ENCODE measurements at regions not wholly inside any gene's neighbourhood (a gene's known extent, or its start where the extent isn't known, plus 50 kb on each side); places are given as distances from the start of the nearest gene placed in this dataset.
"Not testable (repeated sequence)": the region's sequence is repeated elsewhere in the genome, so short reads cannot be mapped to it uniquely, and the experiment has no call there.

DNA sequence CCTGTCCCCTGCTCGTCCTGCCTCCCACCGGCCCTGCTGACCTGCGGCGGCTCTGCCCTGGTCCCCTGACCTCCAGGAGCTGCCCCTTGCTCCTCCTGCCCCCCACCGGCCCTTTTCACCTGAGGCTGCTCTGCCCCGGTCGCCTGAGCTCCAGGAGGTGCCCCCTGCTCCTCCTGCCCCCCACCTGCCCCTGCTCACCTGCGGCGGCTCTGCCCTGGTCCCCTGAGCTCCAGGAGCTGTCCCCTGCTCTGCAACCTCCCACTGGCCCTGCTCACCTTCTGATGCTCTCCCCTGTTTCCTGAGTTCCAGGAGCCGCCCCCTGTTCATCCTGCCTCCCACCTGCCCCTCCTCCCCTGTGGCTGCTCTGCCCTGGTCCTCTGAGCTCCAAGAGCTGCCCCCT is 101.3 kb downstream of the TMEM121 start:
- ATAC-seq, result no peak
- TF ChIP-seq BACH2 (CRISPR knock-in tag; IDR thresholded peaks at IDR 0.05; ENCODE audit: borderline replicate concordance) (no peak), OSR1 (CRISPR knock-in tag; IDR thresholded peaks at IDR 0.05) (no peak), ZNF565 (CRISPR knock-in tag; conservative IDR thresholded peaks at IDR 0.05; ENCODE audit: low read depth) (no peak)

DNA sequence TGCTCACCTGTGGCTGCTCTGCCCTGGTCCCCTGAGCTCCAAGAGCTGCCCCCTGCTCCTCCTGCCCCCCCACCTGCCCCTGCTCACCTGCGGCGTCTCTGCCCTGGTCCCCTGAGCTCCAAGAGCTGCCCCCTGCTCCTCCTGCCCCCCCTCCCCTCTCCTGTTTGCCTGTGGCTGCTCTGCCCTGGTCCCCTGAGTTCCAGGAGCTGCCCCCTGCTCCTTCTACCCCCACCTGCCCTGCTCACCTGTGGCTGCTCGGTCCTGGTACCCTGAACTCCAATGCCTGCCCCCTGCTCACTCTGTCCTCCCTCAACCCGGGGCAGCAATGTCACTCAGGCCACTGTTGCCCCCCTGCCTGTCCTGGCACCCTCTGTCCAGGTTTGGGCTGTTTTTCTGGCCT is 101.7 kb downstream of the TMEM121 start:
- ATAC-seq, result not testable (repeated sequence)

GRCh38 chr14:105628531-105629067 is 102.2 kb downstream of the TMEM121 start:
- peak; percentile 43; the same call in 2 of the 3 replicates for ATAC-seq

GRCh38 chr14:105629091-105629885 is 102.9 kb downstream of the TMEM121 start:
- ATAC-seq, result peak; percentile 19; the same call in 2 of the 3 replicates

DNA sequence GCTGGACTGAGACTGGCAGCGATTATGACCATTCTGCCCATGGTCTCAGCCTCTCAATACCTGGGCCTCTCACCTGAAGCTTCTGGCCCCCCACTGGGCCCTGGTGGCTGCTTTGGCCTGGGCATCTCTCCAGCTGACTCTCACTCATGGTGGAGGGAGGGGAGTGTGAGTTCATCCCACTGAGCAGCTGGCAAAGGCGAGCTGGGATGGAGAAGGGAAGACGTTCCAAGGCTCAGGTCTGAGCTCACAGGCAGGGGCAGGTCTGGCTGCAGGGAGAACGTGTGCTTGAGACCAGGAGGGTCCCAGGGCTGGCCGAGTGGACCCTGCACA is 103.5 kb downstream of the TMEM121 start:
- ATAC-seq, result no peak
- TF ChIP-seq BACH2 (CRISPR knock-in tag; IDR thresholded peaks at IDR 0.05; ENCODE audit: borderline replicate concordance) (no peak), PATZ1 (CRISPR knock-in tag; IDR thresholded peaks at IDR 0.05; ENCODE audit: borderline replicate concordance) (no peak), ZFP30 (CRISPR knock-in tag; IDR thresholded peaks at IDR 0.05) (no peak), ZNF8 (CRISPR knock-in tag; IDR thresholded peaks at IDR 0.05) (no peak), TOX (CRISPR knock-in tag; IDR thresholded peaks at IDR 0.05; ENCODE audit: borderline replicate concordance) (no peak), CSRNP3 (CRISPR knock-in tag; IDR thresholded peaks at IDR 0.05) (no peak), ZNF70 (CRISPR knock-in tag; IDR thresholded peaks at IDR 0.05) (no peak)

GRCh38 chr14:105630293-105630934 is 104.0 kb downstream of the TMEM121 start:
- ATAC-seq, result not testable (repeated sequence)

- ATAC-seq, result not testable (repeated sequence)
Observed at GRCh38 chr14:105630935-105631779, 104.8 kb downstream of the TMEM121 start.

GRCh38 chr14:105632010-105632409 is 105.6 kb downstream of the TMEM121 start:
- ATAC-seq, result no peak
- no peak for TF ChIP-seq ZNF70 (CRISPR knock-in tag; IDR thresholded peaks at IDR 0.05)
- TF ChIP-seq ISL1 (CRISPR knock-in tag; IDR thresholded peaks at IDR 0.05), result no peak
- TF ChIP-seq ARNTL (CRISPR knock-in tag; IDR thresholded peaks at IDR 0.05; ENCODE audit: borderline replicate concordance, low read depth), result no peak
- TF ChIP-seq, protein P1, sequence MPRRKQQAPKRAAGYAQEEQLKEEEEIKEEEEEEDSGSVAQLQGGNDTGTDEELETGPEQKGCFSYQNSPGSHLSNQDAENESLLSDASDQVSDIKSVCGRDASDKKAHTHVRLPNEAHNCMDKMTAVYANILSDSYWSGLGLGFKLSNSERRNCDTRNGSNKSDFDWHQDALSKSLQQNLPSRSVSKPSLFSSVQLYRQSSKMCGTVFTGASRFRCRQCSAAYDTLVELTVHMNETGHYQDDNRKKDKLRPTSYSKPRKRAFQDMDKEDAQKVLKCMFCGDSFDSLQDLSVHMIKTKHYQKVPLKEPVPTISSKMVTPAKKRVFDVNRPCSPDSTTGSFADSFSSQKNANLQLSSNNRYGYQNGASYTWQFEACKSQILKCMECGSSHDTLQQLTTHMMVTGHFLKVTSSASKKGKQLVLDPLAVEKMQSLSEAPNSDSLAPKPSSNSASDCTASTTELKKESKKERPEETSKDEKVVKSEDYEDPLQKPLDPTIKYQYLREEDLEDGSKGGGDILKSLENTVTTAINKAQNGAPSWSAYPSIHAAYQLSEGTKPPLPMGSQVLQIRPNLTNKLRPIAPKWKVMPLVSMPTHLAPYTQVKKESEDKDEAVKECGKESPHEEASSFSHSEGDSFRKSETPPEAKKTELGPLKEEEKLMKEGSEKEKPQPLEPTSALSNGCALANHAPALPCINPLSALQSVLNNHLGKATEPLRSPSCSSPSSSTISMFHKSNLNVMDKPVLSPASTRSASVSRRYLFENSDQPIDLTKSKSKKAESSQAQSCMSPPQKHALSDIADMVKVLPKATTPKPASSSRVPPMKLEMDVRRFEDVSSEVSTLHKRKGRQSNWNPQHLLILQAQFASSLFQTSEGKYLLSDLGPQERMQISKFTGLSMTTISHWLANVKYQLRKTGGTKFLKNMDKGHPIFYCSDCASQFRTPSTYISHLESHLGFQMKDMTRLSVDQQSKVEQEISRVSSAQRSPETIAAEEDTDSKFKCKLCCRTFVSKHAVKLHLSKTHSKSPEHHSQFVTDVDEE (CRISPR knock-in tag; IDR thresholded peaks at IDR 0.05), result no peak
- no peak for TF ChIP-seq ZC3H10 (CRISPR knock-in tag; IDR thresholded peaks at IDR 0.05)
- no peak for TF ChIP-seq ZNF565 (CRISPR knock-in tag; conservative IDR thresholded peaks at IDR 0.05; ENCODE audit: low read depth)
- no peak for TF ChIP-seq ZFP3 (CRISPR knock-in tag; IDR thresholded peaks at IDR 0.05)
- TF ChIP-seq CSDC2 (CRISPR knock-in tag; IDR thresholded peaks at IDR 0.05), result no peak
- no peak for TF ChIP-seq SNAI2 (CRISPR knock-in tag; IDR thresholded peaks at IDR 0.05)
- no peak for TF ChIP-seq CREB5 (CRISPR knock-in tag; IDR thresholded peaks at IDR 0.05; ENCODE audit: low read depth)
- TF ChIP-seq PPARA (CRISPR knock-in tag; IDR thresholded peaks at IDR 0.05; ENCODE audit: borderline replicate concordance), result no peak
- TF ChIP-seq GLIS3 (CRISPR knock-in tag; IDR thresholded peaks at IDR 0.05), result no peak
- TF ChIP-seq BACH2 (CRISPR knock-in tag; IDR thresholded peaks at IDR 0.05; ENCODE audit: borderline replicate concordance), result no peak
- no peak for TF ChIP-seq ZNF8 (CRISPR knock-in tag; IDR thresholded peaks at IDR 0.05)
- TF ChIP-seq ESRRG (CRISPR knock-in tag; IDR thresholded peaks at IDR 0.05), result no peak
- no peak for TF ChIP-seq RARB (CRISPR knock-in tag; IDR thresholded peaks at IDR 0.05)
- TF ChIP-seq ZFP30 (CRISPR knock-in tag; IDR thresholded peaks at IDR 0.05), result no peak
